ENCODE measurements at regions not wholly inside any gene's neighbourhood (a gene's known extent, or its start where the extent isn't known, plus 50 kb on each side); places are given as distances from the start of the nearest gene placed in this dataset.
"Not testable (repeated sequence)": the region's sequence is repeated elsewhere in the genome, so short reads cannot be mapped to it uniquely, and the experiment has no call there.

DNA sequence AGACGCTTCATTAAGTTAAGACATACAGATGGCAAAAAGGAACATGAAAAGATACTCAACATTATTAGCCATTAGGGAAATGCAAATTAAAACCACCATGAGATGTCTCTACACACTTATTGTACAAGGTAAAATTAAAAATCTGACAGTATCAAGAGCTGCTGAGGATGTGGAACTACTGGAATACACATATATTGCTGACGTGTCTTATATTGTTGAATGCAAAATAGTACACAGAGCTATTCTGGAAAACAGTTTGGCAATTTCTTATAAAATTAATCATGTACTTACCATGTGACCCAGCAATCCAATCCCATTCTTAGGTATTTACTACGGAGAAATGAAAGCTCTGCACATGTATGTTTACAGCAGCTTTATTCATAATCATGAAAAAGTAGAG lies 742.5 kb downstream of the TBC1D22A start:
- DNase-seq, result no peak

DNA sequence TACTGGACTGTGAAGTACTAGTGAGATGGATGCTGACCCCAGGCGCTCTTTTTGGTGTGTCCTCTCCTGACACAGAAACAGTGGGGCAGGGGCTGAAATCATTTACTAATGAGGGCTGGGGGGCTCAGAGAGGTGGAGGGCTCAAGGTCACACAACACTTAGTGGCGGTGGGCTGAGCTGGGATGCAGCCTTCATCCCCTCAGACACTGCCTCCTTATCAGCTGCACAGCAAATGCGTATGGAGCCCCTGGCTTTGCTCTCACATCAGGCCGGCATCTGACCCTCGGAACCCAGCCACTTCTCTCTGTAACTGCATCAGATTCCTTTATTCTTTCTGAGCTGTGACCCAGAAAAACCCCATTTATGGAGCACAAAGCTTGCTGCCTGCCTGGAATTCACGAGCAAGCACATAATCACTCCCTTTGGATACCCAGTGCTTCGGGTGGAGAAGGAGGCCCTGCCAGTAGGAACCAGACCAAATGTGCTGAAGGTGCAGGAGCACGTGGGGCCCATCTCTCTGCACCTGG lies 736.6 kb downstream of the TBC1D22A start:
- no peak for DNase-seq

DNA sequence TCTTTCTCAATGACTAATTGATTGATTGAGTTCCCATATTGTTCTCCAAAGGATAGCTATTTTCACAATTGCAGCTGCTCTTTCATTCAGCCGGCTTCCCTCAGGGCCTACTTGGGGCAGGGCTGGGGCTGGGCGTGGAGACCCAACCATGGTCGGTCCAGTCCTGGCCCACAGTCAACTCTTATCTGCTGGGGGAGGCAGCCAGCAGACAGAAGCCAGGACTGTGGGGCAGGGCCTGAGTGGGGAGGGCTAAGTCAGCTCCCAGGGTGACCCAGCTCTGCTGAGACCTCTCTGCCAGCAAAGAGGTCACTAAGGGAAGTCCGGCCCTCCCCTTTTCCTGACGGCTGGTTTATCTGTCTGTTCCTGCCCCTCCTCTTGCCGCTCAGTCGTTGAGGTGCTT lies 735.2 kb downstream of the TBC1D22A start:
- no peak for DNase-seq

DNA sequence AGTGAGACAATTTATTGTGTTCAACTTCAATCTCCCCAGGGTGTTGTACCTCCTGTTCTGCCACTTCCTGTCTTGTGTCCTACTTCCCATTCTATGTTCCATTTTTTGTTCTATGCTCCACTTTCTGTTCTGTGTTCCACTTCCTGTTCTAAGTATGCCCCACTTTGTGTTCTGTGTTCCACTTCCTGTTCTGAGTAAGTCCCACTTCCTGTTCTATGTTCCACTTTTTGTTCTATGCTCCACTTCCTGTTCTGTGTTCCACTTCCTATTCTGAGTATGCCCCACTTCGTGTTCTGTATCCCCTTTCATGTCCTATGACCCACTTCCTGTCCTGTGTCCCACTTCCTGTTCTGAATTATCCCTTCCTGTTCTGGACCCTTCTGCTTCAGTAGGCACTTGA lies 732.7 kb downstream of the TBC1D22A start:
- DNase-seq, result peak; percentile 20

DNA sequence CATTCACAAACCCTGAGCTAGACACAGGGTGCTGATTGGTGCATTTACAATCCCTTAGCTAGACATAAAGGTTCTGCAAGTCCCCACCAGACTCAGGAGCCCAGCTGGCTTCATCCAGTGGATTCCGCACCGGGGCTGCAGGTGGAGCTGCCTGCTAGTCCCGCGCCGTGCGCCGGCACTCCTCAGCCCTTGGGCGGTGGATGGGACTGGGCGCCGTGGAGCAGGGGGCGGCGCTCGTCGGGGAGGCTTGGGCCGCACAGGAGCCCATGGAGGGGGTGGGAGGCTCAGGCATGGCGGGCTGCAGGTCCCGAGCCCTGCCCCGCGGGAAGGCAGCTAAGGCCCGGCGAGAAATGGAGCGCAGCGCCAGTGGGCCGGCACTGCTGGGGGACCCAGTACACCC lies 725.7 kb downstream of the TBC1D22A start:
- not testable (repeated sequence) for DNase-seq

DNA sequence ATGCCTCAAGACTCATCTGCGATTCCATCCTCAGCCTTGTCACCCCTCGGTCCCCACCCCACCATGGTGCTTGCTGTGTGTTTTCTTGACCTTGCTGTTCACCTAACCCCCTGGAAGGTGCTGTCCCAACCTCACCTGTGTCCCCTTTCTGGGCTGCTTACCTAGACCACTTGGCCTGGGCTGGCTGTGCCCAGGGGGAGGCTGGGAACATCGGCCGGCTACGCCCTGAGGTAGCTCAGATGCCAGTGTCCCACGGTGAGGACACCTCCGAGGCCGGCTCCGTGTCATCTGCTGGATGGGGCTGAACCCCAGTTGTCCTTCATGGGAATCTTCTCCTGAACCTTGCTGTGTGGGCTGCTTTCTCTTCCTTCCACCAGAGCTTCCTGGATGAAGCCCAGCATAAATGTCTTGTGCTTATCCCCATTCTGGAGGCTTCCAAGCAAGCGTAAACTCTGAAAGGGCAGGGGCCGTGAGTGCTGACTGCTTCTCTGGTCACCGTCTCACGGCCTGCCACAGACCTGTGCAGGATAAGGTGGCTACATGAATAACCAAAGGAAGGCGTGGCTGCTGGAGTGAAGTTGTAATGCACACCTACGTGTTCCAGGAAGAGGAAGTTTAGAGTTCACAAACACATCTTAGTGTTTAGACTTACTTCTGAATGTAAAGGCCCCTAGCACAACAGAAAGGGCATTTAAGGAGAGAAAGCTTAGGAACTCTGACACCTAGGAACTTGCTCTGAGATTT lies 724.3 kb downstream of the TBC1D22A start:
- DNase-seq, result no peak

DNA sequence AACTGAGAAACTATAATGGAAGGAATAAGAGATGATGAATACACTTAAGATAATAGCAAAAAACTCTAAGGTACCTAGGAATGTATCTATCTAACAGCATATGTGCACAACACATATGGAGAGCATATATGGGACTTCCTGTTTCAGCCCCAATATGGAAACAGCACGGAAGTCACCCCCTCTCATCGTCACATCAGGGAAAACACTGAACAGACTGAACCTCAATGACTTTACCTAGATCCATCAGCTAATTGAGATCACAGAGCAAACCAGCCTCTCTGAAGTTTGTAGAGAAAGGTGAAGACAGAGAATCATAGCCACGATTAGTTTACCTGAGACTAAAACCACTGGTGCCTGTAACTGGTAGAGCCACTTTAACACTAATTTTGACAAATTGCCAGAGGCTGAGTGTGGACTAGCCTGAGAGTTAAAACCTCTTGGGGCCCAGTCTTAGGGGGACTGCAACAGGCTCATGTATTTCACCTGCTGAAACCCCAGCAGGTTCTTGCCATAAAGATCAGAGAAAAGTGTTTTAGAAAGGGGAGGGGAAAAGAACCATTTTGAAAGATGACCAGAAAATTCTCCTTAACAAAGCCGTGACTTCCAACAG lies 722.6 kb downstream of the TBC1D22A start:
- DNase-seq, result no peak

DNA sequence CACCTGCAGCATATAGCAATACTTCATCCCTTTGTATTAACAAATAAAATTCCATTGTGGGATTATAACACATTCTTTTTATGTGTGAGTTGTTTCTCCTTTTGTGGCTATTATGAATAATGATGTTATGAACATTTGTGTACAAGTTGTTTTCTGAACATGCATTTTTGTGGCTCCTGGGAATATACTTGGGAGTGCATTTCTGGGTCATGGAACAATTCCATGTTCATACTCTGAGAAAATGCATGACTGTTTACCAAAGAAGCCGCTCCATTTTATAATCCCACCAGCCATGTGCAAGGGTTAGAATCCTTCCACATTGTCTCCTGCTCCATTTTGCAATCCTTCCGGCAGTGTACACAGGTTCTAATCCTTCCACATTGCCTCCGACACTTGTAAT lies 713.8 kb downstream of the TBC1D22A start:
- no peak for DNase-seq

DNA sequence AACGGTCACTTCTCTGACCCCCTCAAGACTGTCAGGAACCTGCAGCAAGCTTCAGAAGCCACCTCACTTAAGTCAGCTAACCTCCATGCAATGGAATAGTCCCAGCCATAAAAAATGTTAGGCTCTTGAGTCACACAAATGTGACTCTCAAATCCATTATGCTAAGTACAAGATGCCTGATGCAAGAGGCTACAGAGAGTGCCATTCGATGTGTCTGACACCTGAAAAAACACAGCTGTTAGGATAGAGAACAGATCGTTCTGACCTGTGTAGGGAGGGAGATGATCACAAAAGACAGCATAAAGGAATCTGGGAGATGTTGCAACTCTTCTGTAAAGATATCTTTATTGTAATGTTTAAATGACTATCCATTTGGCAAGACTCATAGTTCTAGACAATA lies 712.4 kb downstream of the TBC1D22A start:
- no peak for DNase-seq

DNA sequence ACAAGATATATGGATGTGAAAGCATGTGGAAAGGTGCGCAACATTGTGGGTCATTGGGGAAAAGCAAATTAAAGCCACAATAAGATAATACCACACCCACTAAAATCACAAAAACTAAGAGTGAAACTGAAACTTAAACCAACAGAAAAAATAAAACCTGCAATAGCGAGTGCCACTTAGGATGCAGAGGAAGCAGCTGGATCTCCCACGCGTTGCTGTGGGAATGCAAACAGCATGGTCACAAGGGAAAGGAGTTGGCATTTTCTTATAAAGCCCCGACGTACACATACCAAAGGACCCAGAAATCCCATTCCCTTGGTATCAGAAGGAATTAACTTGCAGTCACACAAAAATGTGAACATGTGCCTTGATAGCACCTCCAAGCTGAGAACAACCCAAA lies 712.0 kb downstream of the TBC1D22A start:
- no peak for DNase-seq

DNA sequence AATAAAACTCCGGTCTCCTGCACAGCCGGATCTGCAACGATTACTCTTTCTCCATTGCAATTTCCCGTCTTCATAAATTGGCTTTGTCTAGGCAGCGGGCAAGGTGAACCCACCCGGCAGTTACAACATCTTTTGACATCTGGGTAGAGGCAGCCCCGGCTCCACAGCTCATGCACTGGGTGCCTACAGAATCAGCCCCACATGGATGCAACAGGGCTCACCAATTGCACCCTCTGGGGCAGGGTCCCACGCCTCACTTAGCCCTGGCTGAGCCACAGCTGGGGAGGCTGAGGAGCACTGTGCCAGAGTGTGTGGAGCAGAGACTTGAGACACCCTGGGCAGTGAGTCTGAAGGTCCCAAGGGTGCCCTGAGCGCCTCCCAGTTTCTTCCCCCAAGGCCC lies 710.2 kb downstream of the TBC1D22A start:
- DNase-seq, result no peak

DNA sequence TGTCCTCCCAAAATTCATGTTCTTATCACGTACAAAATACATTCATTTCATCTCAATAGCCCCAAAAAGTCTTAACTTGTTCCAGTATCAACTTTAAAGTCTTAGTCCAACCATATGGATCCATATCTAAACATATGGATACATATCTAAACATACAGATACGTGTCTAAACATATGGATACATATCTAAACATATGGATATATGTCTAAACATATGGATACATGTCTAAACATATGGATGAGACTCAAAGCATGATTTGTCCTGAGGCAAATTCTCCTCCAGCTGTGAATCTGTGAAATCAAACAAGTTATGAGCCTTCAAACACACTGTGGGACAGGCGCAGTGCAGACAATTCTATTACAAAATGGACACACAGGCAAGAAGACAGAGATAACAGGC lies 709.0 kb downstream of the TBC1D22A start:
- DNase-seq, result no peak

DNA sequence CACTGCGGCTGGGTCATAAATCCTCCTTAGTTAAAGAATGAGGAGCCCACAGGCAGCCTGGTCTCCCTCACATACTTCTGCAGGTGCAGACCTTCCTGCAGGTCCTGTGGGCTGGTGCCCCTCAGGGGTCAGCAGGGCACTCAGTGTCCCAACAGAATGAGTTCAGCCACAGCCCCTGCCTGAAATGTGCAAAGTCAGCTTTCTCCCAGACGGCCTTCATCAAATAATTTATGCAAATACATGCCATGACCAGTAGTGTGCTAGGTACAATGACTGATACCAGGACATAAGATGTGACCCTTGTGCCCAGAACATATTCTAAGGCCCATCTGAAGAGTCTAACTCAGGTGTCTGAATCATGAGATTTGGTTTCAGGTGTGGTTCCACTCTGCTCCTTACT lies 703.4 kb downstream of the TBC1D22A start:
- no peak for DNase-seq

DNA sequence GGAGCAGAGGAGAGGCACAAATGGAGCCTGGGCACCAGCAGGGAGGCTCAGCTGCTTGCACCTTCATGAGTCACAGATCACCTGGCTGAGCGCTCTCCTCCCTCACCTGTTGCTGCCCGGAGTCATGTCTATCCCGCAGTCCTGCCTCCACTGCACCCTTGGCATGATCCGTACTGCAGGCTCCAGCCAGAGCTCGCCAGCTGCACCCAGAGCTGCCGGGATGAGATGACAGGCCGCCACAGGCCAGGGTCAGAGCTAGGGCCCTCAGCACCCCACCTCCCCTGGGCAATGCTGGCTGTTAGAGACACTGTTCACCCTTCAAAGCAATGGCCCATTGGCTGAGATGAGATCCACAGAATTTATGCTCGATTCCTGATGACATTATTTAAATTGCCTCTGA lies 702.8 kb downstream of the TBC1D22A start:
- DNase-seq, result no peak

DNA sequence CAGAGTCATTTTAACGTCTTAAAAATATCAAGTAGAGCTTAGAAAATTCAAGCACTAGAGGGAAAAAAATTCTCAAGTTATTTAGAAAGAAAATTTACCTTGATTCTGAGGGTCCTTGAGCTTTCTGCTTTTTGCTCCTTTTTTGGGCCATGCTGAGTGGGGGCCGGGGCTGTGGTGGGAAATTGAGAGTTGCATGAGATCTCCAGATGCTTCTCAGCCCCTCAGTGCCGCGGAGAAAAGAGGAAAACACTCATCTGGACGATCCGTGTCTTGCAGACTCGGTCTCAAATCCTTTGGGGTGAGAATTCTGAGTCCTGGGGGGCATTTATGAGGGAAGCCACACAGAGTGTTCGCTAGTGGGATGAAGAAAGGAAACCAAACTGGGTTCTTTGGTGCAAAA lies 700.8 kb downstream of the TBC1D22A start:
- DNase-seq, result no peak

DNA sequence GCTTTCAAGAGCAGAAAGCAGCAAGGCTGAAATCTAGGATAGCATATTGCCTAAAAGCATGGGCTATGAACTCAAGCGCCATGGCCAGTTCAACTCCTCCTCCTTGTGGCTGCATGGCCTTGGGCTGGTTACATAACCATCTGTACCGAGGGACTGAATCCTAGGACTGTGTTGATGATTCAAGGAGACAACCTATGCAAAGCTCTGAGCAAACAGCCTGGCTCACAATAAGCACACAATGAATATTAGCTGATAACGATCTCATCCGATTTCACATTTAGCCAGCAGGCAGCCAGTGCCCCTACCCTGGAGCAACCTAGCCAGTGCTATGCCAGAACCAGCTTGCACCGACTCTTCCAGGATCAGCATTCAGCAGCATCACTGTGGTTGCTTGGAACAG lies 698.4 kb downstream of the TBC1D22A start:
- no peak for DNase-seq

DNA sequence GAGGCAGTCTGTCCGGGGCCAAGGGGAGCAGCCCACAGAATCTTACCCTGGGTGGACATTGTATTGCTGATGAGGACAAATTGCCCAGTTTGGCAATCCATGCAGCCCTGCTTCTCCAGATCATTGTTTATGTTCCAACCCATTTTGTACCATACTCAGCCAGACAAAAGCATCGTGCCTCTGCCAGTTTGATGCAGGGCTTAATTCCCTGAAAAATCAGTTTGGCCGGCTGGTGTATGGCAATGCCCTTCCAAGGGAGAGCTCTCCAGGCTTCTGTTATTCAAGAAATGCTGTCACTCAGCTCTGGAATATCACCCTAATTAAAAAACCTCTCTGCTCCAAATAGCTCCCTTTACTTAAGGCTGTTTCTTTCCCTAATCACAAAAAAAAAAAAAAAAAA lies 697.7 kb downstream of the TBC1D22A start:
- no peak for DNase-seq

DNA sequence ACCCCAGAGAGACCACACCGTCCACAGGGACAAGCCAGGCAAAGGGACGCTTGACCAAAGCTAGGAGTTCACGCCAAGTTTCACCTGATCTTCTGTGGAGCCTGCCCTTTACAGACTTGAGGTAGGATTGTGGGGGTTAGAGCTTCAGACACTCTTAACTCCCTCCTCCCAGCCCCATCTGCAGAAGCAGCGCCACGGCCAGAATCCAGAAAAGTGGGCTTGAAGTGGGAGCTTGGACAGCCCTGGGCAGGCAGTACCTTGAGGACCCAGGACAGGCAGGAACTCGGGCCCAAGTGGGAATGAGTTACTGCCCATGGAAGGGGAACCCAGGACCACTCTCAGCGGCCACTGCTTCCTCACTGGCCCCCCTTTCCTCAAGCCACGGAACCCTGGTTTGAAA lies 695.9 kb downstream of the TBC1D22A start:
- DNase-seq, result no peak

DNA sequence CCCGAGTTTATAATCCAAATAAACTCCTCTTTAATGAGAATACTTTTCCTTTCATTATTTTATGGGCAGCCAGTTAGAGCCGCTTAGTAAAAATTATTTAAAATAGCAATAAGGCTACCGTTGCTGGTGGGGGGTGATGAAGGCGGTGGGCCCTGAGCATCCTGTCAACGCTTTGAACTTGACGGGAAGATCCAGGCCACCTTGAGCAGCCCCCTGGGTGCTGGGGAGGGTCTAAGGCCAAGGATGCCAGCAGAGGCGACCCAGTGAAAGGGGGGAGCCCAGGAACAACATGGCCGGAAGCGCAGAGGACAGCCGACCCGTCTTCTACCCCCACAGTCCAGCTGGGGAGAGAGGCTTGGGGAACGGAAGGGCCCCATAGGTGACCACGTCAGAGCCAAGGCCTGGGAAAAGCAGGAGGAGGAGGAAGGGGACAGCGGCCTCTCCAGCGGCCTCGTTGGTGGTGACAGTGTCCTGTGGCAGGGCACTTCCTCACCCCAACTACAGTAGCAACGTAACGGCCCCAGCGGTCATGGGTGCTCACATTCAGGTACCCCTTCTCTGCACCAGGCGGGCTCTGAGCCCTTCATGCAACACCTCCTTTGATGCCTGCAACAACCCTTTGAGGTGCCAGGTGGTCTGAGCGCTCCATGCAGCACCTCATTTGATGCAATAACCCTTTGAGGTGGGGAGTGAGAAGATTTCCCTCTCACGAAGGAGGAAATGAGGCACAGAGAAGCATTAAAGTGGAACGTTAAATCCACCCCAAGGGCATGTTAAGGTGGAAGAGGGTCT lies 695.3 kb downstream of the TBC1D22A start:
- DNase-seq, result no peak

DNA sequence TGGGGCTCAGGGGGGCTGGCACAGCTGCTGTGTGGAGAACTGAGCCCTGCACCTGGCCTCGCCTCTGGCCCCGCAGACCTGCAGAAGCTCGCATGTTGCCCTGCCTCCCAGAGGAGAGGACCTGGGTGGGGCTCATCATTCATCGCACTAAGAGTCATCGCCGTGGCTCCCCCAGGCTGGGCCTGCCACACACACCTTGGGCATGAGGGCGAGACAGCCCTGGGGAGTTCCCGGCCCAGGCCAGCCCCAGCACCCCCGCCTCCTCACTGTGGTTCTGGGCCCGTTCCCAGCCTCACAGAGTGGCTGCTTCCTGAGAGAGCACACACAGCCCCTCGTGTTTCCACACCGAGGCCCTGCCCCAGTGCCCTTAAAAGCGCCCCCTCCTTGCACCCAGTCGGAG lies 694.6 kb downstream of the TBC1D22A start:
- no peak for DNase-seq

DNA sequence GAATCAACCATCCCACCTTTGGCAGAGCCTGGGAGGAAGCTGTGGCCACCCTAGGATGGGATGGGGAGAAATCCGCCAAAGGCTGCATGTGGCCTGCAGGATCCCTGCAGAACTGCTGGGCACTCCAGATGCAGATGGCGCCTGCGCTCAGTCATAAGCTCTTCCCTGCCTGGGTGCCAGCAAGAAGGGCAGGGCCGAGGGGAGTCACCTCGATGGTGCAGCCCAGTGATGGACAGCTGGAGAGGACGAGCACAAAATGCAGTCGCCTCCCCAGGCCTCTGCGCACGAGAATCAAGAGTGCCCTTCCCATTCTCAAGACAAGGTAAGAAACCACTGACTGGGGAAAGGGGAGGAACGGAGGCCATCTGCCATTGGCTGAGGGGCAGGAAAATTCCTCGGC lies 693.6 kb downstream of the TBC1D22A start:
- no peak for DNase-seq

DNA sequence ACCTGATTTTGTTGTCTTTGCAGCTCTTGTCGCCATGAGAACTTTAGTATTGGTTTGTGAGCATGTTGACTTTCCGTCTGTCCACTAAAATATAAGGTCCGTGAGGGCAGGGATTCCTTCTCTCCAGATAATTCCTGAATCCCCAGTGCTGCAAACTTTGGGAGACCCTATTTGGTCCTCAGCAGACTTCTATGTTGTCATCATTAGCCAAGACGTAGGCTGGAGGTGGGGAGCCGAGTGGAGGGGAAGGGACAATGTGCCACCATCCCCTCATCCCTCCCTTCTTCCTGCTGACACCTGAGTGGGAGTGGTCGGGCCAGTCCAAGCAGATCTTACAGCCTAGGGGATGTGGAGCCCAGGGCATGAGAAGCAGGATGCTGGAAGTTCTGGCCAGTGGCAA lies 690.6 kb downstream of the TBC1D22A start:
- no peak for DNase-seq

DNA sequence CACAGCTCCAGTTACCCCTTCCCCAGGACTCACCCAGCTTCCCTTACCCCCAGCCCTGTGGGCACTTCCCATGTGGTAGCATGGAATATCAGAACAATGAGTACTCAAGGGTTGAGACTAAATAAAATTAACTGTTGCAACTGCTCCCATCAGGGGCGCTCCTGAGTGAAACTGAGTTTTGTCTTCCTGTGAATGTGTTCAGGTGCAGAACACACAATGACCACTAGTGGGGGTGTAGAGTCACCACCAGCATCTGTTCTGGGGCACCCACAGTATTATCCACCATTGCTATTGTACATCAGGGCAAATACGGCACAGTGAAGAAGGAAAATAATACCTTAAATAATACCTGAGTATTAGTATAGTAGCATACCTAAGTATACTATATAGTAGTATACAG lies 689.7 kb downstream of the TBC1D22A start:
- no peak for DNase-seq

DNA sequence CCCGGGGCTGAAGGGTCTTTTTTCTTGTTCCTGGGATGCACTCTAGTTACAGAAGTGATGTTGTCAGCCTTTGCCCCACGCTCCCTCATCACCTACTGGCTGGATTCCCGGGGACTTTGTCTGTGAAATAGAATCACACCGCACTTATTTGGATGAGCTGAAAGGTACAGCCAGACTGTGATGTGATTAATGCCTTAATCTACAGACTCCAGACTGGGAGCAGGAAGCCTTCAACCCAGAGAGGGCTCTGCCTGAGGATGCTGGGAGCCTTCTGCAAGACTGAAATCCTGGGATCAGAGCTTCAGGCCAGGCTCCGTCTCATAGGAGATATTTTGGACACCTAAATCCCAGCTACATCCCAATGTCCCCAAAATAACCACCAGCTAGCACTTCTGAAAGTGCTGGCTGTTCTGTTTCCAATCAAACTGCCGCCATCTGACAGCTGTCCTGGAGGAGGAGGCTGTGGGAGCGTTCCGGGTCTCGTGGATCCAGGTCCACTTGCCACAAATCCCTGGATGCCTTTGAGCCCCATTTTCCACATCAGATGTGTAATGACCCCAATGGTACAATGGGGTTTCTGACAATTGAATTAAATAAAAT lies 688.5 kb downstream of the TBC1D22A start:
- no peak for DNase-seq

All from CD4-positive, alpha-beta T cell treated with Interleukin-21 for 1 hour (primary cell).